RWPE2 (cell line): ENCODE measurements at regions not wholly inside any gene's neighbourhood (a gene's known extent, or its start where the extent isn't known, plus 50 kb on each side); places are given as distances from the start of the nearest gene placed in this dataset.
"Not testable (repeated sequence)": the region's sequence is repeated elsewhere in the genome, so short reads cannot be mapped to it uniquely, and the experiment has no call there.

ENCODE experiments used
- ATAC-seq: fragments of 200-7000 bp; cut with Tn5 transposase; 3 replicates; pipeline ENCODE4 v1.9.1; 2021; ENCODE audit warnings: low read depth
- DNase-seq: peaks from one replicate; pipeline ENCODE4 v3.0.0-alpha.2; 2020; ENCODE audit warnings: low spot score
- H3K27ac ChIP-seq: fragments of 450-650 bp; 2 replicates; pipeline ENCODE4 v1.5.1; 2017; ENCODE audit warnings: mild to moderate bottlenecking; ENCODE audit not compliant: poor library complexity, severe bottlenecking
- H3K27me3 ChIP-seq: fragments of 250-450 bp; sonication (Bioruptor Pico); 2 replicates; pipeline ENCODE4 v1.5.1; 2021; ENCODE audit warnings: mild to moderate bottlenecking, moderate library complexity; ENCODE audit not compliant: insufficient read depth, poor library complexity, severe bottlenecking
- H3K36me3 ChIP-seq: fragments of 250-450 bp; sonication (Bioruptor Pico); 2 replicates; pipeline ENCODE4 v1.5.1; 2020; ENCODE audit warnings: low read depth, mild to moderate bottlenecking, moderate library complexity
- H3K4me1 ChIP-seq: fragments of 250-450 bp; sonication (Bioruptor Pico); 2 replicates; pipeline ENCODE4 v1.5.1; 2021; ENCODE audit warnings: mild to moderate bottlenecking, moderate library complexity; ENCODE audit not compliant: insufficient read depth, poor library complexity, severe bottlenecking
- H3K4me3 ChIP-seq: fragments of 250-450 bp; sonication (Bioruptor Pico); 2 replicates; pipeline ENCODE4 v1.5.1; 2021; ENCODE audit warnings: mild to moderate bottlenecking, moderate library complexity; ENCODE audit not compliant: severe bottlenecking
- H3K9me3 ChIP-seq: fragments of 250-450 bp; sonication (Bioruptor Pico); 2 replicates; pipeline ENCODE4 v1.5.1; 2021; ENCODE audit warnings: mild to moderate bottlenecking, moderate library complexity; ENCODE audit not compliant: severe bottlenecking

DNA sequence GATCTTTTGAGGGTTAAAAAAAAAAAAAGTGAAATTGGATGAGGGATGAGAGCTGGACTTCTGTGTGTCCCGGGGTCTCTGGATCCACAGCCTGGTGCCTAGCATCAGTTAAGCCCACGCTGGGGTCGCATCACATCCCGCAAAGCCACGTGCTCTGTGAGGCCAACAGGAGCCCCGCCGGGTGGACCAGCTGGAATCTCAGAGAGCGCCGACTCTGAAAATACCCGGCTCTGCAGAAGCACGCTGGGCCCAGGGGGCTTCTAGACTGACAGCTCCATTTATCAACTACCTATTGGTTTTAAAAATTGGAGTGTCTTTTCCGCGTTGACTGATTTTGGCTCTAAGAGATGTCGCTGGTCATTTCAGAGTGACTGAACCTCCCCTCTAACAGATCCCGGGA lies 164.1 kb upstream of the PLGLB2 start:
- H3K27ac ChIP-seq, H3K27me3 ChIP-seq, ATAC-seq, H3K9me3 ChIP-seq, H3K4me3 ChIP-seq, DNase-seq, H3K36me3 ChIP-seq, H3K4me1 ChIP-seq: not testable (repeated sequence)

DNA sequence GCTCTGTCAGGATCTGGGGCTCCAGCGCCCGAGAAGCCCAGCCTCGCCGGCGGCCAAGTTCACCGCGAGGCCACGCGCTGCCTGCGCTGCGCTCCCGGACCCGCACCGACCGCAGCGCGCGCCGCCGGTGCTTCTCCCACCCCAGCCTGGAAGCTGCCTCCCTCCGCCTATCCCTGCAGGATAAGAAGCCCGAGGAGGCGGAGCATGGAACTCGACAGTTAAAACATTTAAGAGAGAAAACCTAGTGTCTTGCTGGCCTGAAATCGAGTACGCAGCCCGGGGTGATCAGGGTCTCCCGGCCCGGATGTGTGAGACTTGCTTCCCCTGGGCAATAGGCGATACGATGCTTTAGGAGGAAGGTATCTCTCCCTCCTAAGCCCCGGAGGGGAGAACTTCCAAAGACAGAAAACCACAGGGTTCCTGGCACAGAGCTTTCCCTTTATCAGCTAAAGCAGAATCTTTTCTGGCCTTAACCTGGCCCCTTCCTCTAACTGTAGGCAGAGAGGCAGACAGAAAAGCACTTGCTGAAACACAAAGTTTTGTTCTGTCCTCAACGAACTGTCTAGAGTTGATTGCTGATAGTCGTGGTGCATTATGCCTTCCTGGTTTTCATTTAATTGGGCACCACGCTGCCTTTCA lies 163.5 kb upstream of the PLGLB2 start:
- H3K4me1 ChIP-seq, DNase-seq, H3K4me3 ChIP-seq, H3K36me3 ChIP-seq, ATAC-seq, H3K9me3 ChIP-seq, H3K27me3 ChIP-seq, H3K27ac ChIP-seq: not testable (repeated sequence)

DNA sequence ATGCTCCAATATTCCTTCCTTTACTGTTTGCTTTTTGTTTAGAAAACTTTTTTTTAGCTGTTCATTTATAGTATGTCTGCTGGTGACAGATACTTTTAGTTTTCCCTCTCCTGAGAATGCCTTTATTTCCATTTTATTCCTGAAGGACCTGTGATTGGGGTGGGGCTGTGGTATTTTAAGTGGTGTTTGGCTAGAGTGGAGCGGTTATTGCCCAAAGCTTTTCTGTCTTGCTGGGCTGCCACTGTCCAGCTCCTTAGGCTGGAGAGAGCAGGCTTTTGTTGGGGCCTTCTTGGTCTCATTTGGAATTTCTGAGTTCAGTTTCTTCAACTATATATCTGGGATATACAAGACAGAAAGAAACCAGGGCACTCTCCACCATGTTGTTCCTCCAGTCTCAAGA lies 160.0 kb upstream of the PLGLB2 start:
- not testable (repeated sequence) for DNase-seq, H3K4me3 ChIP-seq, H3K9me3 ChIP-seq, H3K4me1 ChIP-seq, H3K27me3 ChIP-seq, ATAC-seq, H3K36me3 ChIP-seq, H3K27ac ChIP-seq

DNA sequence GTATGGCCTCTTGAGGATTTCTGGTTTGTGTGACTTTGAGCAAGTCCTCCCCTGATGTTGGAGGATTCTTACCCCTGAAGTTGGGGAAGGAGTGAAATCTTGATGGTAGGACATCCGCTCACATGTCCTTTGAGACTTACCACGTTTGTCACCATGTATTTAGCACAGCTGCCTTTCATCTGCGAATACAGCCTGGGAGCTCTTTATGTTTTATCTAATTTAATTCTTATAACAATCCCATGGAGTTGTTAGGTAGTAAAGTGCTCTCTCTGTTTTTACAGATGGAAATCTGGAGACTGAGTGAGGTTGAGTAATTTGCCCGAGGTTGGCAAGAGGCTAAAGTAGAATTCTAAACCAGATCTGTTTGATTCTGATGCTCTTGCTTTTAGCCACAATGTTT lies 154.9 kb upstream of the PLGLB2 start:
- not testable (repeated sequence) for ATAC-seq, H3K4me1 ChIP-seq, H3K27me3 ChIP-seq, H3K4me3 ChIP-seq, DNase-seq, H3K27ac ChIP-seq, H3K9me3 ChIP-seq, H3K36me3 ChIP-seq

DNA sequence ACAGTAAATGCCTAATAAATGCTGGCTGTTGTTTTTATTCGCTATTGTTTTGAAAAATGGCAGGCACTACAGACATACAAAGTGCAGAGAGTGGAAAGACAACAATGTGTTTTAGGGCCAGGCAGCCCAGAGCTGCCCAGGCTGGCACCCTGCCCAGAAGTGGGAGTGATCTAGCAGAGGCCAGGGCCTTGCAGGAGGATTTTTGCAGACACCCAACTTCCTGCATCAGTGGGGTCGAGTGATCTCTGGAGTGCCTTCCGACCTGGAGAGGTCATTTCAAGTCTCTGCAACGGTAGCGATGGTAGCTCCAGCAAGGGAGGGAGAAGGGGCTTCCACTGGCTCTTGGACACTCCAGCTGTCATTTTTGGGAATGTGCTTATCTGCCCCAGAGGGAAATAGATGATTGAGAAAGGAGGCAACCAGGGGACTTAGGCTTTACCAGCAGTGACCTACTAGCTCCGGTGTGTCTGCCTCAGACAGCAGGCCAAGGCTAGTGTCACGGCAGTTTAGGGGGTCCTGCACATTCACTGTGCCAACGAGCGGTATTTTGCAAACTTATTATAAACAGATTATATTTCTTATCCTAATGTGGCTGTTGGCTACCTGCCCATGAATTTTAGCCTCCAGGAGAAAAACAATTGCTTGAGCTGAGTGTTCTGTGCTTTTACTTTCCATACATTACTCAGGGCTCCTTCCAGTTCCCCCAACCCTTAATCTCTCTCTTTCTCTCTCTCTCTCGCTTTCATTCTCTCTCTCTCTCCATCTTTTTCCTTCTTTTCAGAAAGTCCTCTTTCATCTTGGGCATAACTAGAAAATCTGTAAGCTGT lies 153.9 kb upstream of the PLGLB2 start:
- peak; percentile 98 for ATAC-seq
- peak; percentile 83 for DNase-seq
- not testable (repeated sequence) for H3K4me1 ChIP-seq

DNA sequence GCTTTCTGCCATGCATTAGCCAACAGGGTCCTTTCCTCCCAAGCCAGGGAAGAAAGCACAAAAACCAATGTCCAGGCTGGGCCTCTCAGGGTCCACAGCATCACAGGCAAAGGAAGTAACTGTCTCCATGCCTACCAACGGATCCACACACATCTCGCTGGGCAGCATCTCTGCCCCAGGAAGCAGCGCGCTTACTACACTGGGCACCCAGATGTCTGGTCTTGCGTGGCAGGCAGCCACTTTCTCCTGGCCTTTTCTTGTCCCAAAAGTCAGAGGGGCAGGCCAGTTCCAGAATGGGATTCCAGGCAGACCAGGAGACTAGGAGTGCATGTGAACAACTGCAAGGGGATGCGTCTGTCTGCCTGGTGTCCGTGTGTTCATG lies 153.3 kb upstream of the PLGLB2 start:
- not testable (repeated sequence) for ATAC-seq, H3K36me3 ChIP-seq, H3K27ac ChIP-seq, H3K9me3 ChIP-seq, DNase-seq, H3K4me3 ChIP-seq, H3K27me3 ChIP-seq, H3K4me1 ChIP-seq

More for the DNA sequence above, 153.9 kb upstream of the PLGLB2 start:
- not testable (repeated sequence) for H3K9me3 ChIP-seq, H3K36me3 ChIP-seq, H3K27me3 ChIP-seq, H3K4me3 ChIP-seq, H3K27ac ChIP-seq

DNA sequence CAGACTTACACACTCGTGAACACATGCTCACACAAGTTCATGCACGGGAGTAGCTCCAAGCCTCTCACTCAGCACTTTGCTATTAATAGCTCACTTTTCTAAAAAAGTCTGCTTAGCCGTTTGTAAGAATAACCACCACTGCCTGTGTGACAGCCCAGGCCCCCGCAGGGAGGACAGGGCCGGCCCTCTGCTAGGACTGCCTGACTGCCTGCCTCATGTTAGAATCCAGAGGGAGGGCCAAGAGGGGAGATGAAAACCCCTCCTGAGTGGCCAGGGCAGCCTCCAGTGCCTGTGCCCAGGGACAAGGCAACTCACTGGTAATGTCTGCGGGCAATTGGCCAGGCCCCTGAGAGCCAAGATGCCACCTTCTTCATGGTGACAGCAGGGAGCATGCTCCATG lies 152.9 kb upstream of the PLGLB2 start:
- not testable (repeated sequence) for H3K4me3 ChIP-seq, H3K4me1 ChIP-seq, H3K27ac ChIP-seq, DNase-seq, H3K27me3 ChIP-seq, ATAC-seq, H3K9me3 ChIP-seq, H3K36me3 ChIP-seq

DNA sequence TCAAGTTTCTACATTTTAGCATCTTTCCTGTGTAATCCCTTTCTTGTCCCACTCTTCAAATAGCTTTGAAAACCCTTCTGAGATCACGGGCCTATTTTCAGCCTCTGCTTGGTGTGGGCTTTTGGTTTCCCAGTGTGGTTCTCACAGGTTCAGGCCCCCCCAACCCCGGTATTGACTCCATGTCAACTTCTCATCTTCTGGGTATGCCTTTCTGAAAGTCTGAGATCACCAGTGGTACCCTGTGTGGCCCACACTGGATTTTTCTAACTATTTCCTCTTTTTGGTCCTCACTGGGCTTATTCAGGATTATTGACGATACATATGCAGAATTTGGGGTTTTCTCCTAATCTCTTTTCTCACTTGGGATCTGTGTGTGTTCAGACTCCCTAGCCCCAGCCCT lies 146.9 kb upstream of the PLGLB2 start:
- H3K9me3 ChIP-seq, H3K27ac ChIP-seq, ATAC-seq, H3K4me1 ChIP-seq, H3K4me3 ChIP-seq, DNase-seq, H3K27me3 ChIP-seq, H3K36me3 ChIP-seq: not testable (repeated sequence)

DNA sequence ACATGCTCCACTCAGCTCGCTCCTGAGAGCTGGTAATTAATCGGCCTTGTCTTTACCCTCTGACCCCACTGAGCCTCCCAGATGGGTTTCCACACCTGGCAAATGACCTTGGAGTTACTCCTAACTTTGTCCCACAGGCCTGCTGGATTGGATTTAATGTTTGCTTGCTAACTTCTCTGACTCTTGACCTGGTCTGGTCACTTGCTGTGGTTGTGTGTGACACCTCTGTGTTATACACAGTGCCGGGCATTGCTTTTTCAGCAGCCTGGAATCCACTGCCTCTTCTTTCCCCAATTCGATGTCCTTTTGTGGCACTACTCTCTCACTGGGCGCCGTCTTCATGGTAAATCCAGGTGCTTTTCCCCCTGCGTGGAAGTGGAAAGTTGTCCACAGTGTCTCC lies 145.8 kb upstream of the PLGLB2 start:
- H3K4me1 ChIP-seq, H3K36me3 ChIP-seq, H3K4me3 ChIP-seq, ATAC-seq, H3K27ac ChIP-seq, H3K9me3 ChIP-seq, DNase-seq, H3K27me3 ChIP-seq: not testable (repeated sequence)

DNA sequence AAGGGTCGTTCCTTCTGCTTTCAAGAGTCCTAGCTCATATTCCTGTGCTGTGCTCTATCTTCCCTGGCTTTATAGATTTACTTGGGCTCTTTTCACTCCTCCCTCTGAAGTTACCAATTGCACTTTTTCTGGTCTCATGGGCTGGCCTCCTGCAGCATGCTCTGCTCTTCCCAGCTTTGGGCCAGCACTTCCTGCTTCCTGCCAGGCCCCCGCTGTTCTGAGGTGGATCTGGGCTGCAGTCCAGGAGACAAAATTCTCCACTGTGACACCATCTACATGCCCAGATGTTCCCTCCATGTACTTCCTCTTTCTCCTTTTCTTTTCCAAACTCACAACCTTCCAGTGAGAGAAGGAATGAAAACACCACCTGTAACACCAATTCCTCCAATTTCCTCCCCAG lies 145.2 kb upstream of the PLGLB2 start:
- H3K9me3 ChIP-seq, H3K4me3 ChIP-seq, H3K4me1 ChIP-seq: not testable (repeated sequence)

DNA sequence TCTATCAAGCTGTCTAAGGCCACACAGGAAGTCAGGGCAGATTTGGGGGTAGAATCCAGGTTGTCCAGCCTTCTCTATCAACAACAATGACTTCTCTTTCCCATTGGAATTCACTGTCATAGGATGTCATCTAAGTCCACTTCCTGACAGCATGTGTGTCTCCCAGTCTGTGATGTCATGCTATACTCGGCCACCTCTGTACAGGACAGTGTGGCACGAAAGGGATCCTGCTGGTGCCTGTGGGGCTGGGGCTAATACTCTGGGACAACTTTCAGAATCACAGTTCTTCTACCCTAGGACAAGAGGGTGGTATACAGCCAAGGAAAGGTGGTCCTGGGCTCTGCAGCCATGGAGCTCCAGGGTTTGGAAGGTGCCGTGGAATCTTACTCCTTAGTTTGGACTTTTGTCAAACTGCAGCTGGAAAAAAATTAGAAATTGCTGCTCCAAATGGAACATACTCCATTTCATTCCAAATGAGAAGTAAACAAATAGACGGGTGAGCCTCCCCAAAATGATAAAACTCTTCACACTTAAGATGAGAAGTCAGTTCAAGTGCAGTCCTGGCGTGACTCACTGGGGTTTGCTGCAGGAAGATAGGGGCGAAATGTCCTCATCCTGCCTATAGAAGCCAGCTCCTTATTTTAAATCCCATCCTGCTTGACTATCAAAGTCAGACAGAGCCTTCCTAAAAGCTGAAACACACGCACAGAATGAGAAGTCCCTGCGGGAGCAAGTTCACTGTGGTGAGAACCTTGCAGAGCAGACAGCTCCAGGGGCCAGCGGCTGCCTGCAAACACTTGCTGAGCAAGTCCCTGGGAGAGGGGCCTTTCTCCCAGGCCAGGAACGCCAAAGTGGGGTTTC lies 144.2 kb upstream of the PLGLB2 start:
- not testable (repeated sequence) for H3K9me3 ChIP-seq, DNase-seq, H3K27me3 ChIP-seq, H3K36me3 ChIP-seq, H3K27ac ChIP-seq, H3K4me1 ChIP-seq, H3K4me3 ChIP-seq
- ATAC-seq = peak; percentile 38; the same call in 2 of the 3 replicates

More for the DNA sequence above, 145.2 kb upstream of the PLGLB2 start:
- ATAC-seq = peak; percentile 58; the same call in 1 of the 3 replicates
- H3K27me3 ChIP-seq, H3K27ac ChIP-seq, H3K36me3 ChIP-seq, DNase-seq: not testable (repeated sequence)
